ENCODE measurements at regions not wholly inside any gene's neighbourhood (a gene's known extent, or its start where the extent isn't known, plus 50 kb on each side); places are given as distances from the start of the nearest gene placed in this dataset.

GRCh38 chr13:111586291-111586690 lies 265.8 kb downstream of the TEX29 start:
- Histone ChIP-seq H3K4me3 (replicated peaks in 1 of 4; ENCODE audit: control extremely low read depth in 1 of 4, insufficient read depth in 1 of 4, low read depth in 3 of 4, low read length in 4 of 4) (no peak overlapping the region), H3K4me1 (ENCODE audit: control insufficient read depth, extremely low read depth, insufficient read depth, low read length) (no peaks in the 10 kb centered on the region), H3K27ac (ENCODE audit: insufficient read depth, low read length) (no peak overlapping the region), H3K9me3 (ENCODE audit: control insufficient read depth, insufficient read depth, low read depth, low read length) (no peaks in the 10 kb centered on the region), H3K27me3 (ENCODE audit: control insufficient read depth, insufficient read depth, low read length) (no peaks in the 10 kb centered on the region), H3K9ac (ENCODE audit: insufficient read depth, low read length) (no peak overlapping the region), H2AFZ (ENCODE audit: low read length) (no peak overlapping the region), H4K20me1 (ENCODE audit: control insufficient read depth, extremely low read depth, insufficient read depth, low read length) (no peaks in the 10 kb centered on the region), H3K36me3 (ENCODE audit: control insufficient read depth, insufficient read depth, low read length) (no peaks in the 10 kb centered on the region), H3K4me2 (ENCODE audit: extremely low read depth, insufficient read depth, low read length) (no peak overlapping the region), H3K79me2 (ENCODE audit: control insufficient read depth, insufficient read depth, low read length) (no peaks in the 10 kb centered on the region)
- TF ChIP-seq CTCF (conservative IDR thresholded peaks at IDR 0.05 in 1 of 2, IDR thresholded peaks at IDR 0.05 in 1 of 2; ENCODE audit: low read depth in 1 of 2, low read length in 2 of 2) (no peak), EZH2 (IDR thresholded peaks at IDR 0.05; ENCODE audit: low read length, missing control alignments) (no peak)
- DNase-seq (ENCODE audit: low read depth in 2 of 2), result no peak

- Histone ChIP-seq H4K20me1 (ENCODE audit: control insufficient read depth, extremely low read depth, insufficient read depth, low read length) (no peaks in the 10 kb centered on the region), H3K9ac (ENCODE audit: insufficient read depth, low read length) (no peak overlapping the region), H3K9me3 (ENCODE audit: control insufficient read depth, insufficient read depth, low read depth, low read length) (no peaks in the 10 kb centered on the region), H3K27me3 (ENCODE audit: control insufficient read depth, insufficient read depth, low read length) (no peaks in the 10 kb centered on the region), H3K4me2 (ENCODE audit: extremely low read depth, insufficient read depth, low read length) (no peak overlapping the region), H3K4me1 (ENCODE audit: control insufficient read depth, extremely low read depth, insufficient read depth, low read length) (no peaks in the 10 kb centered on the region), H3K79me2 (ENCODE audit: control insufficient read depth, insufficient read depth, low read length) (no peaks in the 10 kb centered on the region), H3K27ac (ENCODE audit: insufficient read depth, low read length) (no peak overlapping the region), H3K36me3 (ENCODE audit: control insufficient read depth, insufficient read depth, low read length) (no peaks in the 10 kb centered on the region), H3K4me3 (replicated peaks in 1 of 4; ENCODE audit: control extremely low read depth in 1 of 4, insufficient read depth in 1 of 4, low read depth in 3 of 4, low read length in 4 of 4) (no peak overlapping the region), H2AFZ (ENCODE audit: low read length) (no peak overlapping the region)
- TF ChIP-seq EZH2 (IDR thresholded peaks at IDR 0.05; ENCODE audit: low read length, missing control alignments) (no peak), CTCF (conservative IDR thresholded peaks at IDR 0.05 in 1 of 2, IDR thresholded peaks at IDR 0.05 in 1 of 2; ENCODE audit: low read depth in 1 of 2, low read length in 2 of 2) (no peak)
- DNase-seq (ENCODE audit: low read depth in 2 of 2), result no peak
These were observed 266.8 kb downstream of the TEX29 start for GRCh38 chr13:111587249-111587648.

GRCh38 chr13:111589321-111589720 lies 268.9 kb downstream of the TEX29 start:
- TF ChIP-seq CTCF (conservative IDR thresholded peaks at IDR 0.05 in 1 of 2, IDR thresholded peaks at IDR 0.05 in 1 of 2; ENCODE audit: low read depth in 1 of 2, low read length in 2 of 2) (no peak), EZH2 (IDR thresholded peaks at IDR 0.05; ENCODE audit: low read length, missing control alignments) (no peak)
- Histone ChIP-seq H2AFZ (ENCODE audit: low read length) (no peak overlapping the region), H3K27me3 (ENCODE audit: control insufficient read depth, insufficient read depth, low read length) (no peaks in the 10 kb centered on the region), H3K4me3 (replicated peaks in 1 of 4; ENCODE audit: control extremely low read depth in 1 of 4, insufficient read depth in 1 of 4, low read depth in 3 of 4, low read length in 4 of 4) (no peak overlapping the region), H3K9me3 (ENCODE audit: control insufficient read depth, insufficient read depth, low read depth, low read length) (no peaks in the 10 kb centered on the region), H3K79me2 (ENCODE audit: control insufficient read depth, insufficient read depth, low read length) (no peaks in the 10 kb centered on the region), H3K27ac (ENCODE audit: insufficient read depth, low read length) (no peak overlapping the region), H3K36me3 (ENCODE audit: control insufficient read depth, insufficient read depth, low read length) (no peaks in the 10 kb centered on the region), H3K4me1 (ENCODE audit: control insufficient read depth, extremely low read depth, insufficient read depth, low read length) (no peaks in the 10 kb centered on the region), H4K20me1 (ENCODE audit: control insufficient read depth, extremely low read depth, insufficient read depth, low read length) (no peaks in the 10 kb centered on the region), H3K4me2 (ENCODE audit: extremely low read depth, insufficient read depth, low read length) (no peak overlapping the region), H3K9ac (ENCODE audit: insufficient read depth, low read length) (no peak overlapping the region)
- no peak for DNase-seq (ENCODE audit: low read depth in 2 of 2)
